MG63 (cell line): ENCODE measurements at regions not wholly inside any gene's neighbourhood (a gene's known extent, or its start where the extent isn't known, plus 50 kb on each side); places are given as distances from the start of the nearest gene placed in this dataset.

Experiments used
- DNase-seq: peaks from one replicate; pipeline ENCODE4 v3.0.0-alpha.2; 2020
- H3K27me3 ChIP-seq: fragments of 250-450 bp; sonication (Bioruptor Pico); 2 replicates; pipeline ENCODE4 v1.5.1; 2020; ENCODE audit warnings: mild to moderate bottlenecking, moderate library complexity
- H3K36me3 ChIP-seq: fragments of 250-450 bp; sonication (Bioruptor Pico); 2 replicates; pipeline ENCODE4 v1.5.1; 2020; ENCODE audit warnings: mild to moderate bottlenecking, moderate library complexity
- H3K4me3 ChIP-seq: fragments of 250-450 bp; sonication (Bioruptor Pico); 2 replicates; pipeline ENCODE4 v1.5.1; 2020; ENCODE audit warnings: mild to moderate bottlenecking, moderate library complexity
- H3K9me3 ChIP-seq: fragments of 250-450 bp; sonication (Bioruptor Pico); 2 replicates; pipeline ENCODE4 v1.5.1; 2020; ENCODE audit warnings: mild to moderate bottlenecking, moderate library complexity

GRCh38 chr11:92396133-92396532, 171.5 kb downstream of the FAT3 start:
- Histone ChIP-seq H3K4me3 (no peak overlapping the region), H3K9me3 (no peaks in the 10 kb centered on the region), H3K36me3 (no peaks in the 10 kb centered on the region), H3K27me3 (no peaks in the 10 kb centered on the region)
- DNase-seq, result no peak

GRCh38 chr11:92397221-92397755, 172.7 kb downstream of the FAT3 start:
- Histone ChIP-seq H3K9me3 (no peaks in the 10 kb centered on the region), H3K4me3 (no peak overlapping the region), H3K27me3 (no peaks in the 10 kb centered on the region), H3K36me3 (no peaks in the 10 kb centered on the region)
- DNase-seq, result no peak

GRCh38 chr11:92399705-92400104, 175.1 kb downstream of the FAT3 start:
- H3K27me3 ChIP-seq, result no peaks in the 10 kb centered on the region
- no peaks in the 10 kb centered on the region for H3K36me3 ChIP-seq
- DNase-seq, result no peak
- no peak overlapping the region for H3K4me3 ChIP-seq
- no peaks in the 10 kb centered on the region for H3K9me3 ChIP-seq

- DNase-seq, result no peak
- Histone ChIP-seq H3K4me3 (no peak overlapping the region), H3K36me3 (no peaks in the 10 kb centered on the region), H3K9me3 (no peaks in the 10 kb centered on the region), H3K27me3 (no peaks in the 10 kb centered on the region)
Measured at GRCh38 chr11:92401520-92401919, 176.9 kb downstream of the FAT3 start.

- Histone ChIP-seq H3K36me3 (no peaks in the 10 kb centered on the region), H3K27me3 (no peaks in the 10 kb centered on the region), H3K9me3 (no peaks in the 10 kb centered on the region), H3K4me3 (no peak overlapping the region)
- no peak for DNase-seq
Measured at GRCh38 chr11:92406472-92406871, 181.9 kb downstream of the FAT3 start.

GRCh38 chr11:92409355-92409754, 184.7 kb downstream of the FAT3 start:
- no peak overlapping the region for H3K4me3 ChIP-seq
- no peaks in the 10 kb centered on the region for H3K27me3 ChIP-seq
- DNase-seq, result no peak
- H3K36me3 ChIP-seq, result no peaks in the 10 kb centered on the region
- no peaks in the 10 kb centered on the region for H3K9me3 ChIP-seq

- Histone ChIP-seq H3K4me3 (no peak overlapping the region), H3K27me3 (no peaks in the 10 kb centered on the region), H3K36me3 (no peaks in the 10 kb centered on the region), H3K9me3 (no peaks in the 10 kb centered on the region)
- DNase-seq, result no peak
Measured at GRCh38 chr11:92409956-92410355, 185.3 kb downstream of the FAT3 start.

- Histone ChIP-seq H3K36me3 (no peaks in the 10 kb centered on the region), H3K4me3 (no peak overlapping the region), H3K27me3 (no peaks in the 10 kb centered on the region), H3K9me3 (no peaks in the 10 kb centered on the region)
- no peak for DNase-seq
Measured at GRCh38 chr11:92410526-92410925, 185.9 kb downstream of the FAT3 start.

- no peaks in the 10 kb centered on the region for H3K27me3 ChIP-seq
- DNase-seq, result no peak
- H3K4me3 ChIP-seq, result no peak overlapping the region
- H3K36me3 ChIP-seq, result no peaks in the 10 kb centered on the region
- H3K9me3 ChIP-seq, result no peaks in the 10 kb centered on the region
Measured at GRCh38 chr11:92411431-92411830, 186.8 kb downstream of the FAT3 start.

GRCh38 chr11:92413757-92414513, 189.3 kb downstream of the FAT3 start:
- H3K27me3 ChIP-seq, result no peaks in the 10 kb centered on the region
- H3K4me3 ChIP-seq, result no peak overlapping the region

GRCh38 chr11:92416971-92417725, 192.5 kb downstream of the FAT3 start:
- DNase-seq, result no peak
- Histone ChIP-seq H3K4me3 (no peak overlapping the region), H3K36me3 (no peaks in the 10 kb centered on the region), H3K27me3 (no peaks in the 10 kb centered on the region), H3K9me3 (no peaks in the 10 kb centered on the region)

More at GRCh38 chr11:92413757-92414513, 189.3 kb downstream of the FAT3 start:
- no peak for DNase-seq
- Histone ChIP-seq H3K36me3 (no peaks in the 10 kb centered on the region), H3K9me3 (no peaks in the 10 kb centered on the region)

GRCh38 chr11:92423115-92424034, 198.8 kb downstream of the FAT3 start:
- Histone ChIP-seq H3K27me3 (no peaks in the 10 kb centered on the region), H3K4me3 (no peak overlapping the region), H3K36me3 (no peaks in the 10 kb centered on the region), H3K9me3 (no peaks in the 10 kb centered on the region)
- no peak for DNase-seq

- no peak for DNase-seq
- no peaks in the 10 kb centered on the region for H3K9me3 ChIP-seq
Measured at GRCh38 chr11:92424281-92424680, 199.7 kb downstream of the FAT3 start.

GRCh38 chr11:92425127-92425526, 200.5 kb downstream of the FAT3 start:
- Histone ChIP-seq H3K9me3 (no peaks in the 10 kb centered on the region), H3K27me3 (no peaks in the 10 kb centered on the region), H3K36me3 (no peaks in the 10 kb centered on the region), H3K4me3 (no peak overlapping the region)
- DNase-seq, result no peak

More at GRCh38 chr11:92424281-92424680, 199.7 kb downstream of the FAT3 start:
- no peaks in the 10 kb centered on the region for H3K27me3 ChIP-seq
- H3K4me3 ChIP-seq, result no peak overlapping the region
- H3K36me3 ChIP-seq, result no peaks in the 10 kb centered on the region

GRCh38 chr11:92432515-92432914, 207.9 kb downstream of the FAT3 start:
- Histone ChIP-seq H3K4me3 (no peak overlapping the region), H3K9me3 (no peaks in the 10 kb centered on the region), H3K27me3 (no peaks in the 10 kb centered on the region), H3K36me3 (no peaks in the 10 kb centered on the region)
- no peak for DNase-seq

GRCh38 chr11:92436034-92436920, 211.7 kb downstream of the FAT3 start:
- H3K4me3 ChIP-seq, result no peak overlapping the region
- DNase-seq, result no peak
- no peaks in the 10 kb centered on the region for H3K9me3 ChIP-seq
- H3K36me3 ChIP-seq, result no peaks in the 10 kb centered on the region
- H3K27me3 ChIP-seq, result 0 out of 2 replicates have a peak, but pooled peaks cover 2% of the 10 kb centered on the region
